ENCODE measurements at regions not wholly inside any gene's neighbourhood (a gene's known extent, or its start where the extent isn't known, plus 50 kb on each side); places are given as distances from the start of the nearest gene placed in this dataset.

GRCh38 chr3:105014631-105015030, 352.1 kb upstream of the ALCAM start:
- peak; percentile 18 for DNase-seq (ENCODE audit: low read depth)

DNA sequence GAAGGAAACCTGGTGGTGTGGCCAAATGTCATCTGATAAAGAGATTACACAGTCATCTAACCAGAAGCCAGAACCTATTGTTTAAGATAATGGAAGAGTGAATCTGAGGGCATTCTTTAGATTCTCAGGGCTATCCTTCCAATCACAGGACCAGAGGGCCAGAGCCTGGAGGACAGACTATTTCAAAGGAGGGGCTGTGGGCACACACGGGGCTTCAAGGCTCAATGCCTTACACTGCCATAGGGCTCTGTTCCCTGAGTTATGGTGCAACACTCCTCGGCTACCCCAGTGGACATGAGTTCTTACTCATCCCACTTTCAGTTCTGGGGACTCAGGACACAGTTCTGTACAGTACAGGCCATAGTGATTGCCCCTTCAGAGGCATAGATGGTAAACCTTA, 343.9 kb upstream of the ALCAM start:
- no peak for DNase-seq (ENCODE audit: low read depth)

GRCh38 chr3:105030211-105030610, 336.5 kb upstream of the ALCAM start:
- no peak for DNase-seq (ENCODE audit: low read depth)

GRCh38 chr3:105032541-105032940, 334.2 kb upstream of the ALCAM start:
- DNase-seq (ENCODE audit: low read depth), result no peak

GRCh38 chr3:105033081-105033480, 333.6 kb upstream of the ALCAM start:
- no peak for DNase-seq (ENCODE audit: low read depth)

- no peak for DNase-seq (ENCODE audit: low read depth)
Measured at GRCh38 chr3:105039004-105039403, 327.7 kb upstream of the ALCAM start.

- DNase-seq (ENCODE audit: low read depth), result no peak
Measured at GRCh38 chr3:105040026-105040622, 326.6 kb upstream of the ALCAM start.

- no peak for DNase-seq (ENCODE audit: low read depth)
Measured at GRCh38 chr3:105042586-105042985, 324.1 kb upstream of the ALCAM start.

- DNase-seq (ENCODE audit: low read depth), result no peak
Measured at GRCh38 chr3:105051111-105051510, 315.6 kb upstream of the ALCAM start.

GRCh38 chr3:105051972-105052371, 314.7 kb upstream of the ALCAM start:
- no peak for DNase-seq (ENCODE audit: low read depth)

- DNase-seq (ENCODE audit: low read depth), result no peak
Measured at GRCh38 chr3:105062853-105063252, 303.9 kb upstream of the ALCAM start.

DNA sequence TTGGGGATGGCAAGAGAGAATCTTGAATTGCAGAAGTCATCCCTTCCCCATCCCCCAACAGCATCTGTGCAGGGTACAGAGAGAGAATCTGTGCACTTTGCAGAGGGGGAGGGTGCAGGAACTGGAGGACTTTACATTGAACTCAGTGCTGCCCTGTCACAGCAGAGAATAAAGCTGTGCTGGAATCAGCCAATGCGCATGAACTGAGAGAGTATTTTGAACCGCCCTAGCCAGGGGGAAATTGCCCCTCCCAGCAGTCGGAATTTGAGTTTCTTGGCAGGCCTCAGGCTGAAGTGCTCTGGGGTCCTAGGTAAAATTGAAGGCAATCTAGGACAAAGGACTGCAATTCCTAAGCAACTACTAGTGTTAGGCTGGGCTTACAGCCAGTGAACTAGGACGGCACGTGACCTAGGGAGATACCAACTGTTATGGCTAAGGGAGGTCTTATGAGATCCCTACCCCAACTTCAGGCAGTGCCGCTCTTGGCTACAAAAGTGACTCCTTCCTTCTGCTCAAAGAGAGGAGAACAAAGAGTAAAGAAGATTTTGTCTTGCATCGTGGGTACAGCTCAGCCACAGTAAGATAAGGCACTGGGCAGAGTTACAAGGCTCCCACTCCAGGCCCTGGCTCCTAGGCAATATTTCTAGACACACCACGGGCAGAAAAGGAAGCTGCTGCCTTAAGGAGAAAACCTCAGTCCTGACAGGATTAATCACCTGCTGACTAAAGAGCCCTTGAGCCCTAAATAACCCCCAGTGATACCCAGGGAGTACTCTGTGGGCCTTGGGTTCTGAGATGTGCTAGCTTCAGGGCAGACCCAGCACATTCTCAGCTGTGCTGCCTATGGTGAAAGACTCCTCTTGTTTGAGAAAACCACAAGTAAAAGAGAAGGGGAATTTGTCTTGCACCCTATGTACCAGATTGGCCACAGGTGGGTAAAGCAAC, 300.5 kb upstream of the ALCAM start:
- DNase-seq (ENCODE audit: low read depth), result no peak

DNA sequence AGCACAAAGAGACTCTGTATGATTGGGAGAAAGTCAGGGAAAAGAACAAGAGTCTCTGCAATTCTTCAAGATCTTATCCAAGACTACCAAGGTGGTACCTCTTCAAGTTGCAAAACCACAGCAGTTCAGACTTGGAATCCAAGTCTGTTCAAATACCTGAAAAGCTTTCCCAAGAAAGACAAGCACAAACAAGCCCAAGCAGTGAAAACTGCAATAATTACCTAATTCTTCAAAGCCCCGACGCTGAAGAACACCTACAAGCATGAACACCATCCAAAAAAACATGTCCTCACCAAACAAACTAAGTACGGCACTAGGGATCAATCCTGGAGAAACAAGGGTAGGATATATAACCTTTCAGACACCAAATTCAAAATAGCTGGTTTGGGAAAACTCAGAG, 299.3 kb upstream of the ALCAM start:
- DNase-seq (ENCODE audit: low read depth), result no peak

GRCh38 chr3:105077060-105077822, 289.5 kb upstream of the ALCAM start:
- DNase-seq (ENCODE audit: low read depth), result no peak

DNA sequence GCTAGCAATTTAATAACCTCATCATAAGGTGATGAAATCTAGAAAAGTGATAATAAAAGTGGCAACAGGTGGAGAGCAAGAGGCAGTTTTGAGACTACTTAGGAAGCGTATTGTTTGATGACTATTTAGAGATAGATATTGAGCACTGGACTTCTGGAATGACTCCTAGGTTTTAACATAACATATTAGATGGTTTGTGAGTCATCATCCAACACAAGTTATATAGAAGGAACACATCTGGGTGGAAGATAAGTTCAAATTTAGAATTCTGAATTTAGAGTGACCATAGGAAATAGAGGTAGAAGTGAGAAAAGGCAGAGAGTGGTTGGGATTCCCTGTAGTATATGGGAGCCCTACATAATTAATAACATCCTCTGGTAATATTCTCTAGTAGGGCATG, 282.8 kb upstream of the ALCAM start:
- peak; percentile 24 for DNase-seq (ENCODE audit: low read depth)

DNA sequence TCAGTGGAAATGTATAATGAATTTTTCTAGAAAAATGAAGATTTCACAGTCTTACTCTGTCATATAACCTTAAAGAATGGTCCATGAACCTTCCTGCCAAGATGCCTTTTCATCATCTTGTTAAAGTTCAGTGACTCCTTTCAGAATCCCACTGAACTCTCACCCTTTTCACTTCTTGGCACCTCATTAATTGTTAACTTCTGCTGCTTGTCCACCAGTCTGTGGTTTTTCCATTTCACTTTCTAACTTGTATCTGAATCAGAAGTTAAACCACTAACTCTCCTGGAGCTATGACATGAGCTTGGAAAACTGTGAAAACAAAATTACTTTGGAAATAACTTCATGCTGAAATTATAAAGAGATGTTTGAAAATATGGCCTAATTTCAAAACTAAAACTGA, 281.2 kb upstream of the ALCAM start:
- DNase-seq (ENCODE audit: low read depth), result no peak

DNA sequence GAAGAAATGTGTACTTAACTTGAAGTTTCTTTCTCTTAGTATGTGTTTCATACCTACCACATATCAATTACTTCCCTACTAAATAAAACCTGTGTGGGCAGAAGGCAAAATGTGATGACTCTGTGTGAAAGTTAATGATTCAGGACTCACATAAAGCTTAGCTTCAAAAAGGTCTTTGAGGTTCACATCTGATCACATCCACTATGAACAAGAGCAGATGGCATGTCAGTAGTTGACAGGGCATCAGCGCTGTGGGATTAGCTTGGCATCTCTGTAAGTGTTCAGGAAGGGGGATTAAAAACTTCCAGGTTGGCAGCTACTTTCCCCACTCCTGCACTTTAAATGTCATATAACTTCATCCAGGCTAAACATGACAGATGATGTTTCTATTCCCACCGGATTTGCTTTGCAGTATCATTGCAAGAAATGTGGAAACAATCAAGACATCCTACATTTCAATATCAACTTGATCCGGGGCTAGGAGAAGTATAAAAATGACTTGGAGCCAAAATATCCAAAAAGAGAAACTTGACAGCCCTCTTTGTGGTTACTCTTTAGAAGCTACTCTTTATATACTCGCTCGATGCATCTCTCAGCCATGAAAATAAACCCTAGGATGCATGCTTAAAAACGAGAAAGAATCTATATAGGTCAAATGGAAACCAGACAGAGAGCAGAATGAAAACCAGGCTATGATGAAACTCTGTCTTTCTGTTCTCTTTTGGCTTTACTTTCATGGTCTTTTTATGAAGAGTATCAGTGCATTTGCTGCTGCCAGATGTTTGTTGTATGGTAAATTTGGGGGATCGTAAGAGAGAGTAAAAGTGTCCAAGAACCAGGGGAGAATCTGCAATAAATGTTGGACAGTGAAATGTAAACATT, 273.1 kb upstream of the ALCAM start:
- no peak for DNase-seq (ENCODE audit: low read depth)

DNA sequence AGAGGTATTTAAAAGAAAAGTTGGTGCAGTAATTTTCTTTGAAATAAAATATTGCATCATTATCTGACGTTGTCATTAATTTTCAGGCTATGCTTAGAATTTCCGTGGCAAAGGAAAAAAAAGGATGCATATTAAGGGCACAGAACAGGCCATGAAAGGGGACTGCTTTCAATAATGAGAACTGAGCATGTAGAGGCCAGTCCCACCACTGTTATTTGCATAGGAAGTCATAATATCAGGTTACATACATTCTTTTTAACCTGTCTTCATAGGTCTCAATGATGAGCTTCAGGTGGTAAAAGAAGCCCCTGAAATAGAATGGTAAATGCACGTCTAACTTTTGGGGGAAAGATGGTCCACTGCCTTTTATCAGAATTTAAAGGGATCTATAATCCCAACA, 272.1 kb upstream of the ALCAM start:
- no peak for DNase-seq (ENCODE audit: low read depth)

DNA sequence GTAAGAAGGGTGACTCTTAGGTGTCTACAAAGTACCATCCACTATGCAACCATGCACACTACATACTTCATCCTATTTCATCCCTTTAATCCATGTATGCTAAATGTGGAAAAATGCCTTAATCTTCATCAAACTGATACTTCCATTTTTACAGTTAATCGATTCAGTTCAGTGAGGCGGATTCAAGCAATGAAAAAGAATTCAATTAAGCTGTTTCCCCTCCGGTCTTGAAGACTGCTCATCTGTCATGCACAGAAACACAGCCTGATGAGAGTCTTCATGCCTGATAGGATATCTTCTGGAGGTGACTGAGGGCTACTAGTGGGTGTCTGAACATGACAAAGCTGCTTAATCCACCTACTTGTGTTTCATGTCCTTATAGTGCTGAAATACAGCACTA, 270.6 kb upstream of the ALCAM start:
- DNase-seq (ENCODE audit: low read depth), result no peak

DNA sequence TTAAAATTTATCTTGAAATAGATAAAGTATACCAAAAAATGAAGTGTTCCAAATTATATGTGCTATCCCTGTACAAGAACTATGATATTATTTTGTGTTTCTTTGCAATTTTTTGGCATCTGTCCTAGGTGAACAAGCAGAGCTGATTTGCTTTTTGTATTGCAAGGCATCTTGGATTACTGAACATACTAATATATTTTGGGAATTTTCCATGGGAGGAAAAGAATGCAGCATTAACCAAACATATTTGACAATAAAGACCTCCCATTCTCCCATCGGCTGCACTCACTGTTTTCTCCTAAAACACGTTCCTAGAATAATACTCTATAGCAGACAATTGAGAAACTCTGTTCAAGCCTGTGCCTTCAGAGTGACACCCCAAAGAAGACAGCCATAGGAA, 265.1 kb upstream of the ALCAM start:
- no peak for DNase-seq (ENCODE audit: low read depth)

GRCh38 chr3:105103139-105103538, 263.6 kb upstream of the ALCAM start:
- no peak for DNase-seq (ENCODE audit: low read depth)

DNA sequence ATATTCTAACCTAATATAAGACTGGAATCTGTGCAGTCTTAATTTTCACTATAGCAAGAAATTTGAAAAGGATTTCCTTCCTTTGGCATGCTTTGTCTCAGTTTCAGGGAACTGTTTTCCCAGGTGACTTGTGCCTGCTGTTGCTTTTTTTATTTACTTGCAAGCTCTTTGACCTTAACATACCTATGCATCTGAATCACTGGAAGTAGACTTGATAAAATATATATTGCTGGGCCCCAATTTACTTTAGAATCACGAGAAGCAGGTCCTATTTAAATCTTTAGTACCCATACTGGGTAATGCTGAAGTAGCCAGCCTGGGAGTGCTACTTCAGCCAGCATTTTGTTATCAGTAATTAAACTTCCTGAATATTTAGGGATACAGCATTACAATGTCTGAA, 257.9 kb upstream of the ALCAM start:
- peak; percentile 10 for DNase-seq (ENCODE audit: low read depth)

All from ELR (cell line).